GM18861 (cell line): ENCODE measurements at regions not wholly inside any gene's neighbourhood (a gene's known extent, or its start where the extent isn't known, plus 50 kb on each side); places are given as distances from the start of the nearest gene placed in this dataset.
"Not testable (repeated sequence)": the region's sequence is repeated elsewhere in the genome, so short reads cannot be mapped to it uniquely, and the experiment has no call there.

Experiments used
- ATAC-seq: cut with Tn5 transposase; IDR thresholded peaks from one replicate; pipeline ENCODE4 v1.9.1; 2021; ENCODE audit not compliant: unreplicated experiment

- no peak for ATAC-seq
These were observed 79.9 kb upstream of the ATP1A1 start for GRCh38 chr1:116292929-116293725.

DNA sequence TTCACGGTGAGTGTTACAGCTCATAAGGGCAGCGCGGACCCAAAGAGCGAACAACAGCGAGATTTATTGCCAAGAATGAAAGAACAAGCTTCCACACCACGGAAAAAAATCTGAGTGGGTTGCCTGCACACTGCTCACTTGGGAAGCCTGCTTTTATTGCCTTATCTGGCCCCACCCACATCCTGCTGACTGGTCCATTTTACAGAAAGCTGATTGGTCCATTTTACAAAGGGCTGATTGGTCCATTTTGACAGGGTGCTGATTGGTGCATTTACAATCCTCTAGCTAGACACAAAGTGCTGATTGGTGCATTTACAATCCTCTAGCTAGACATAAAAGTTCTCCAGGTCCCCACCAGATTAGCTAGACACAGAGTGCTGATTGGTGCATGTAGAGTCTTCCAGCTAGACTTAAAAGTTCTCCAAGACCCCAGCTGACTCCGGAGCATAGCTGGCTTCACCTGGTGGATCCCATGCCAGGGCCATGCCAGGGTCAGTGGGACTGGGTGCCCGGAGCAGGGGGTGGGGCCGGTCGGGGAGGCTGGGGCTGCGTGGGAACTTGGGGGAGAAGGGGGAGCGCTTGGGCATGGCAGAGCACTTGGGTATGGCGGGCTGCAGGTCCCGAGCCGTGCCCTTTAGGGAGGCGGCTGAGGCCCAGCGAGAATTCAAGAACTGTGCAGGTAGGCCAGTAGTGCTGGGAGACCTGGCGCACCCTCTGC lies 75.4 kb upstream of the ATP1A1 start:
- no peak for ATAC-seq

DNA sequence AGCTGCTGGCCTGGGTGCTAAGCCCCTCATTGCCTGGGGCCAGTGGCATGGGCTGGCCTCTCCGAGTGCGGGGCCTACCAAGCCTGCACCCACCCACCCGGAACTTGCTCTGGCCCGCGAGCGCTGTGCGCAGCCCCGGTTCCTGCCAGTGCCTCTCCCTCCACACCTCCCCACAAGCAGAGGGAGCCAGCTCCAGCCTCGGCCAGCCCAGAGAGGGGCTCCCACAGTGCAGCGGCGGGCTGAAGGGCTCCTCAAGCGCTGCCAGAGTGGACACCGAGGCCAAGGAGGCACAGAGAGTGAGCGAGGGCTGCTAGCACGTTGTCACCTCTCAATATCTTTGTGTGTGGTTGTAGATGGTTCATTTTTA lies 74.8 kb upstream of the ATP1A1 start:
- not testable (repeated sequence) for ATAC-seq

- ATAC-seq: no peak
These were observed 74.3 kb upstream of the ATP1A1 start for GRCh38 chr1:116298746-116299145.

GRCh38 chr1:116299248-116299647 lies 73.8 kb upstream of the ATP1A1 start:
- no peak for ATAC-seq

DNA sequence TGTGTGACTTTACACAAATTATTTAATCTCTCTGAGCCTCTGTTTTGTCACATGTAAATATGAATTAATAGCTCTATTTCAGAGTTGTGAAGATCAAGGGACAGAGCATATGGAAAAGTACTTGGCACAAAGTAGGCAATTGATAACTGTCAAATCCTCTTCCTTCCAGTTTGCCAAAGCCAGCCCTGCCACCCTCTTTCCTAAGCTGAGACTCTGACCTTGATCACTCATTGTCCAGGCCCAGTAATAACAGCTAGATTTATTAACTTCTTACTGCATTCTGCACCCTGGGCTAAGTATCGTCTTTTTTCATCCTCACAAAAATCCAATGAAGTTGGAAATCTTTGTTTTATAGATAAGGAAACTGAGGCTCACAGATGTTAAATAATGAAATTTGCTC lies 70.8 kb upstream of the ATP1A1 start:
- ATAC-seq: no peak

GRCh38 chr1:116306102-116306501 lies 66.9 kb upstream of the ATP1A1 start:
- no peak for ATAC-seq

DNA sequence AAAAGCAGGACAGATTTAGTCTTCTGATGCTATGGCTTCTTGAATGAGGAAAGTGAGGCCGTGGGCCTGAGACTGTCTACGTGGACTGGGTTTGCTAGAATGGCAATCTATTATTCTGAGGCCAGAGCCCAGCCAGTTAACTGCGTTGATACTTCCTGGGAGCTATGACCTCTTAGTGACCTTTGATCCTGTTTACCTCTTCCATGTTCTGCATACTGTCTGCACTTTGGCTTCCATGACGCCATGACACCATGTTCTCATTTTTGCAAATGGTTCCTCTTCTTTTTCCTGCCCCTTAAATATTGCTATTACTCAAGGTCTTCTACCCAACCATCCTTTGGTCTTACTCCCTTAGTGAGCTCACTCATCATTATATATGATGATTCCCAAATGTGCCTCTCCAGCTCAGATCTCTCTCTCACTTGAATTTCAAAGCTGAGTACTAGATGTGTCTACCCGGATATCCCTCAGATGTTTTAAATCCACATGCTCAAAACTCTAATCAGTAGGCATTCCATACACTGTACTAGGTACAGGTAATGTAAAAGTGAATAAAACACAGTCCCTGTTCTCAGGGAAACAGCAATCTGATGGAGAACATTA lies 66.1 kb upstream of the ATP1A1 start:
- ATAC-seq: no peak

DNA sequence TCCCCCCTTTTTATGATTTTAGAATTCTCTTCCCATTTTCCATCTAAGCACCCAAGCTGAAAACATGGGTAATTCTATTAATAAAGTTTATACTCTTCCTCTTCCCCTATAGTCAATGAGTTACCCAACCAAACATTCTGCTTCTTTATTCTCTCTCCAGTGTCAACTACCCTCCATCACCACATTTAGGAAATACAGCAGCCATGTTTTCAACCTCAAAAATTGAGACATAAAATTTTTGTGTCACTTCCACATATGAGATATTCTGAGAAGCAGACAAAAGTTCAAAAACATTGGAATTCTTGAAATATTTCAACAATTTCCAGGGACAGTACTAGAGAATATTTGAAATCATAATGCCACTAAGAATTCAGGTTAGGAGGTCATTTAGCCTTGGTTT lies 64.8 kb upstream of the ATP1A1 start:
- no peak for ATAC-seq

GRCh38 chr1:116309090-116309870 lies 63.8 kb upstream of the ATP1A1 start:
- no peak for ATAC-seq

- no peak for ATAC-seq
These were observed 62.9 kb upstream of the ATP1A1 start for GRCh38 chr1:116310180-116310579.

- no peak for ATAC-seq
These were observed 61.9 kb upstream of the ATP1A1 start for GRCh38 chr1:116311193-116311592.

GRCh38 chr1:116311756-116312680 lies 61.0 kb upstream of the ATP1A1 start:
- ATAC-seq: no peak

DNA sequence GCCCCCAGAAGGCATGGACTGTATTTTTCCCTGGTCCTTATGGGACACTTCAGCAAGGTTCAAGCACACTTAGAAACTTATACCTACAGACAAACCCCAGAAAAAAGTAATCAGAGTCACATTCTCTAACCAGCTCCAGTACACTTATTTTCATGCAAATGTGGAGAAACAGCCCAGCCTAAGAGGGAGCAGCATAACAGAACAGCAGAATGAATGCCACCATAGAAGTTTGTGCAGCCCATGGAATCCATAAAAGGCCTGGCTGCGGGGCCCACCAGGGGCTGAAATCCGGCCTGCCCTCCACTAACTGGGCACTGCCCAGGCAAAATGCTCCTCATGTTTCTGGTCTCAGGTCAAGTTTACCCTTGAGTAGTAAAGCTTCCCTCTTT lies 60.4 kb upstream of the ATP1A1 start:
- ATAC-seq: no peak

- no peak for ATAC-seq
These were observed 59.3 kb upstream of the ATP1A1 start for GRCh38 chr1:116313776-116314175.

- no peak for ATAC-seq
These were observed 58.6 kb upstream of the ATP1A1 start for GRCh38 chr1:116314305-116314919.

GRCh38 chr1:116316373-116316772 lies 56.7 kb upstream of the ATP1A1 start:
- ATAC-seq: no peak

- no peak for ATAC-seq
These were observed 54.1 kb upstream of the ATP1A1 start for GRCh38 chr1:116318897-116319296.

DNA sequence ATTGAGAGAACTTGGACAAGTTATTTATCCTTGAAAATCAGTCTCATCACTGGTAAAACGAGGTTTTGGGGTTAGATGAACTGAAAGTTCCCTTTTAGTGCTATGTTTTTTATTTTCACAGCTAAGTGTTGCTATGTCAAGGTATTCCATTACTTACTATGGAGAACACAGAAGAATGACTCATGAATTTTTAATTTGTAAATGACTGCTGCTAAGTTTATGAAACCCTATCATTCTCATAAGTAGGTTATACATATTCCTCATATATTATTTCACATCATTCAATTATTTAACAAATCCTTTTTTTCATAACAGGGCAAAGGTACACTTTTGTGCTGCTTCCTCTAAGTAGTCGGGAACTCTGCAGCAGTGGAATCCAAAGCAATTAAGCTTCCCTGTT lies 52.2 kb upstream of the ATP1A1 start:
- ATAC-seq: no peak

- ATAC-seq: no peak
These were observed 51.3 kb upstream of the ATP1A1 start for GRCh38 chr1:116321766-116322175.
